ENCODE measurements at regions not wholly inside any gene's neighbourhood (a gene's known extent, or its start where the extent isn't known, plus 50 kb on each side); places are given as distances from the start of the nearest gene placed in this dataset.

GRCh38 chr22:48644997-48645396, 1182.7 kb downstream of the BRD1 start:
- DNase-seq, result no peak

- DNase-seq, result no peak
Observed at GRCh38 chr22:48644108-48644507, 1183.6 kb downstream of the BRD1 start.

- no peak for DNase-seq
Observed at GRCh38 chr22:48643066-48643731, 1184.5 kb downstream of the BRD1 start.

- no peak for DNase-seq
Observed at GRCh38 chr22:48642550-48642949, 1185.1 kb downstream of the BRD1 start.

GRCh38 chr22:48641906-48642475, 1185.7 kb downstream of the BRD1 start:
- no peak for DNase-seq

- DNase-seq, result no peak
Observed at GRCh38 chr22:48640890-48641841, 1186.5 kb downstream of the BRD1 start.

GRCh38 chr22:48639896-48640748, 1187.6 kb downstream of the BRD1 start:
- no peak for DNase-seq

- no peak for DNase-seq
Observed at GRCh38 chr22:48639021-48639795, 1188.5 kb downstream of the BRD1 start.

- DNase-seq, result no peak
Observed at GRCh38 chr22:48637231-48637630, 1190.4 kb downstream of the BRD1 start.

- DNase-seq, result no peak
Observed at GRCh38 chr22:48636746-48637145, 1190.9 kb downstream of the BRD1 start.

GRCh38 chr22:48635816-48636215, 1191.9 kb downstream of the BRD1 start:
- no peak for DNase-seq

- no peak for DNase-seq
Observed at GRCh38 chr22:48635031-48635430, 1192.6 kb downstream of the BRD1 start.

- no peak for DNase-seq
Observed at GRCh38 chr22:48633996-48634836, 1193.5 kb downstream of the BRD1 start.

- DNase-seq, result no peak
Observed at GRCh38 chr22:48632646-48633246, 1194.9 kb downstream of the BRD1 start.

GRCh38 chr22:48631288-48631863, 1196.3 kb downstream of the BRD1 start:
- no peak for DNase-seq

GRCh38 chr22:48630848-48631247, 1196.8 kb downstream of the BRD1 start:
- DNase-seq, result no peak

GRCh38 chr22:48630433-48630754, 1197.3 kb downstream of the BRD1 start:
- no peak for DNase-seq

GRCh38 chr22:48629631-48630432, 1197.8 kb downstream of the BRD1 start:
- no peak for DNase-seq

- DNase-seq, result no peak
Observed at GRCh38 chr22:48628891-48629543, 1198.7 kb downstream of the BRD1 start.

All from SW 1271 (cell line).